Uterus (tissue), 3 donors: ENCODE measurements at regions not wholly inside any gene's neighbourhood (a gene's known extent, or its start where the extent isn't known, plus 50 kb on each side); places are given as distances from the start of the nearest gene placed in this dataset.
"Not testable (repeated sequence)": the region's sequence is repeated elsewhere in the genome, so short reads cannot be mapped to it uniquely, and the experiment has no call there.

Experiments
- DNase-seq, 2 donors: peaks; one replicate each; pipeline ENCODE4 v3.0.0-alpha.2; 2019 to 2020
- H3K27ac ChIP-seq, 2 donors: fragments of 200-600 bp; sonication (generic); 1 replicate in 1 of 2; 2 replicates in 1 of 2; pipeline ENCODE4 v1.5.1; 2016 to 2018
- H3K27me3 ChIP-seq, 2 donors: fragments of 200-600 bp; sonication (generic); one replicate each; pipeline ENCODE4 v1.5.1; 2018 to 2019; ENCODE audit warnings: control low read depth in 1 of 2
- H3K36me3 ChIP-seq, 2 donors: fragments of 200-600 bp; sonication (generic); one replicate each; pipeline ENCODE4 v1.5.1; 2019; ENCODE audit warnings: control low read depth in 1 of 2
- H3K4me1 ChIP-seq, 2 donors: fragments of 200-600 bp; sonication (generic); one replicate each; pipeline ENCODE4 v1.5.1; 2018 to 2019; ENCODE audit warnings: control low read depth in 1 of 2
- H3K4me3 ChIP-seq, 2 donors: fragments of 200-600 bp; sonication (generic); 1 replicate in 1 of 2; 2 replicates in 1 of 2; pipeline ENCODE4 v1.5.1; 2018 to 2019; ENCODE audit warnings: mild to moderate bottlenecking in 1 of 2
- H3K9me3 ChIP-seq, 2 donors: fragments of 200-600 bp; sonication (generic); one replicate each; pipeline ENCODE4 v1.5.1; 2019; ENCODE audit warnings: control low read depth in 1 of 2
- CTCF ChIP-seq, 4 experiments: fragments of 200-600 bp in 2 of 4; fragments of 450-650 bp in 2 of 4; sonication (generic) in 2 of 4; IDR thresholded peaks; one replicate each; pipeline ENCODE4 v1.5.1; 2016 to 2019; ENCODE audit warnings: antibody characterized with exemption in 4 of 4, mild to moderate bottlenecking in 2 of 4, moderate library complexity in 1 of 4
- POLR2A ChIP-seq, 2 donors: fragments of 450-650 bp; IDR thresholded peaks; one replicate each; pipeline ENCODE4 v1.6.1; 2016; ENCODE audit warnings: antibody characterized with exemption in 2 of 2, mild to moderate bottlenecking in 1 of 2, moderate library complexity in 1 of 2
- intact Hi-C: fragments of 100-400 bp; cut with DNase I; formaldehyde crosslinking; loops from one replicate; pipeline ENCODE4 v1.15.1; 2023; ENCODE audit warnings: low total_unique reads
- donor health status: DM: yes; HTN: yes; CAD: no.

GRCh38 chr4:126916626-126917140, 716.1 kb upstream of the INTU start:
- intact Hi-C loops: no loop called here
- Histone ChIP-seq H3K27ac (no peak overlapping the region), H3K27me3 (no peaks in the 10 kb centered on the region), H3K4me3 (no peak overlapping the region), H3K36me3 (no peaks in the 10 kb centered on the region), H3K4me1 (no peaks in the 10 kb centered on the region), H3K9me3 (no peaks in the 10 kb centered on the region)
- TF ChIP-seq POLR2A (IDR thresholded peaks at IDR 0.05) (no peak), CTCF (IDR thresholded peaks at IDR 0.05) (no peak)
- no peak for DNase-seq

- H3K27ac ChIP-seq, intact Hi-C loops, H3K4me3 ChIP-seq, H3K27me3 ChIP-seq, H3K36me3 ChIP-seq, H3K9me3 ChIP-seq, DNase-seq, H3K4me1 ChIP-seq: not testable (repeated sequence)
Observed at GRCh38 chr4:126922328-126922938, 710.3 kb upstream of the INTU start.

- intact Hi-C loops: no loop called here
- Histone ChIP-seq H3K9me3 (no peaks in the 10 kb centered on the region), H3K4me1 (no peaks in the 10 kb centered on the region), H3K36me3 (no peaks in the 10 kb centered on the region), H3K4me3 (no peak overlapping the region), H3K27ac (no peak overlapping the region), H3K27me3 (no peaks in the 10 kb centered on the region)
- DNase-seq: no peak
- TF ChIP-seq CTCF (IDR thresholded peaks at IDR 0.05) (no peak), POLR2A (IDR thresholded peaks at IDR 0.05) (no peak)
Observed at GRCh38 chr4:126924237-126924636, 708.5 kb upstream of the INTU start.

- intact Hi-C loops, DNase-seq, H3K27me3 ChIP-seq, H3K9me3 ChIP-seq, H3K4me3 ChIP-seq, H3K4me1 ChIP-seq, H3K36me3 ChIP-seq, H3K27ac ChIP-seq: not testable (repeated sequence)
Observed at GRCh38 chr4:126930059-126930458, 702.7 kb upstream of the INTU start.

- Histone ChIP-seq H3K9me3 (no peaks in the 10 kb centered on the region), H3K4me3 (no peak overlapping the region), H3K4me1 (no peaks in the 10 kb centered on the region), H3K27ac (no peak overlapping the region), H3K36me3 (no peaks in the 10 kb centered on the region), H3K27me3 (no peaks in the 10 kb centered on the region)
- no peak for TF ChIP-seq POLR2A (IDR thresholded peaks at IDR 0.05)
- no peak for TF ChIP-seq CTCF (IDR thresholded peaks at IDR 0.05)
- intact Hi-C loops: no loop called here
- DNase-seq: no peak
Observed at GRCh38 chr4:126935801-126936200, 697.0 kb upstream of the INTU start.

GRCh38 chr4:126937342-126937741, 695.4 kb upstream of the INTU start:
- Histone ChIP-seq H3K27ac (no peak overlapping the region), H3K36me3 (no peaks in the 10 kb centered on the region), H3K9me3 (no peaks in the 10 kb centered on the region), H3K27me3 (no peaks in the 10 kb centered on the region), H3K4me1 (no peaks in the 10 kb centered on the region), H3K4me3 (no peak overlapping the region)
- intact Hi-C loops: no loop called here
- no peak for DNase-seq
- TF ChIP-seq POLR2A (IDR thresholded peaks at IDR 0.05) (no peak), CTCF (IDR thresholded peaks at IDR 0.05) (no peak)
